Astrocyte of the cerebellum (primary cell): ENCODE measurements at regions not wholly inside any gene's neighbourhood (a gene's known extent, or its start where the extent isn't known, plus 50 kb on each side); places are given as distances from the start of the nearest gene placed in this dataset.
"Not testable (repeated sequence)": the region's sequence is repeated elsewhere in the genome, so short reads cannot be mapped to it uniquely, and the experiment has no call there.

ENCODE experiments used
- DNase-seq: peaks from one replicate; pipeline ENCODE4 v3.0.0-alpha.2; 2011; ENCODE audit warnings: low read depth
- H3K4me3 ChIP-seq: 2 replicates; pipeline ENCODE4 v1.5.1; 2011; ENCODE audit warnings: mild to moderate bottlenecking, low read depth, low read length, moderate library complexity
- CTCF ChIP-seq: IDR thresholded peaks from 2 replicates; pipeline ENCODE4 v1.5.1; 2012; ENCODE audit warnings: low read length, low read depth, moderate library complexity, mild to moderate bottlenecking; ENCODE audit errors: missing control alignments
- in situ Hi-C: cut with HindIII; loops from 2 replicates; pipeline ENCODE4 v1.10.0; 2017; ENCODE audit warnings: low sequenced_read_pairs

GRCh38 chr13:47892374-47892773, 108.7 kb downstream of the SUCLA2 start:
- in situ Hi-C loops = no loop called here
- H3K4me3 ChIP-seq = no peak overlapping the region
- DNase-seq = no peak
- TF ChIP-seq CTCF = no peak

GRCh38 chr13:47890146-47890814, 110.8 kb downstream of the SUCLA2 start:
- no peak overlapping the region for H3K4me3 ChIP-seq
- in situ Hi-C loops = no loop called here
- no peak for DNase-seq
- no peak for TF ChIP-seq CTCF

- in situ Hi-C loops = no loop called here
- DNase-seq = no peak
- H3K4me3 ChIP-seq = no peak overlapping the region
- TF ChIP-seq CTCF = no peak
Observed at GRCh38 chr13:47886314-47886713, 114.8 kb downstream of the SUCLA2 start.

- TF ChIP-seq CTCF = no peak
- in situ Hi-C loops = no loop called here
Observed at GRCh38 chr13:47875201-47875600, 125.9 kb downstream of the SUCLA2 start.

GRCh38 chr13:47873987-47874386, 127.1 kb downstream of the SUCLA2 start:
- in situ Hi-C loops, DNase-seq: not testable (repeated sequence)

More at GRCh38 chr13:47875201-47875600, 125.9 kb downstream of the SUCLA2 start:
- no peak for DNase-seq
- H3K4me3 ChIP-seq = no peak overlapping the region

GRCh38 chr13:47873319-47873718, 127.8 kb downstream of the SUCLA2 start:
- in situ Hi-C loops, H3K4me3 ChIP-seq, DNase-seq: not testable (repeated sequence)

More at GRCh38 chr13:47873987-47874386, 127.1 kb downstream of the SUCLA2 start:
- not testable (repeated sequence) for H3K4me3 ChIP-seq

- no peak overlapping the region for H3K4me3 ChIP-seq
- TF ChIP-seq CTCF = no peak
- no peak for DNase-seq
- in situ Hi-C loops = no loop called here
Observed at GRCh38 chr13:47869776-47870175, 131.3 kb downstream of the SUCLA2 start.

GRCh38 chr13:47865883-47866282, 135.2 kb downstream of the SUCLA2 start:
- H3K4me3 ChIP-seq = no peak overlapping the region
- in situ Hi-C loops = no loop called here
- no peak for DNase-seq

More at GRCh38 chr13:47865883-47866282, 135.2 kb downstream of the SUCLA2 start:
- TF ChIP-seq CTCF = no peak
